Left ventricle myocardium superior (tissue), 1 donor: ENCODE measurements at regions not wholly inside any gene's neighbourhood (a gene's known extent, or its start where the extent isn't known, plus 50 kb on each side); places are given as distances from the start of the nearest gene placed in this dataset.
"Not testable (repeated sequence)": the region's sequence is repeated elsewhere in the genome, so short reads cannot be mapped to it uniquely, and the experiment has no call there.

ENCODE experiments used
- ATAC-seq: fragments of 200-7000 bp; cut with Tn5 transposase; one replicate; pipeline ENCODE4 v1.9.1; 2020; ENCODE audit warnings: mild to moderate bottlenecking, moderate library complexity
- DNase-seq: peaks from one replicate; pipeline ENCODE4 v3.0.0-alpha.2; 2020
- intact Hi-C: fragments of 100-400 bp; cut with micrococcal nuclease; formaldehyde crosslinking; loops from one replicate; pipeline ENCODE4 v1.11.0; 2022
- donor health status: DM: no; HTN: yes; CAD: no; lungs with severe emphysema.

- ATAC-seq (no peak), DNase-seq (no peak)
- intact Hi-C loops = no loop called here
Measured at GRCh38 chr3:173342679-173343078, 54.9 kb upstream of the NLGN1 start.

GRCh38 chr3:173340626-173341025, 56.9 kb upstream of the NLGN1 start:
- no peak for ATAC-seq
- DNase-seq = no peak
- intact Hi-C loops = no loop called here

DNA sequence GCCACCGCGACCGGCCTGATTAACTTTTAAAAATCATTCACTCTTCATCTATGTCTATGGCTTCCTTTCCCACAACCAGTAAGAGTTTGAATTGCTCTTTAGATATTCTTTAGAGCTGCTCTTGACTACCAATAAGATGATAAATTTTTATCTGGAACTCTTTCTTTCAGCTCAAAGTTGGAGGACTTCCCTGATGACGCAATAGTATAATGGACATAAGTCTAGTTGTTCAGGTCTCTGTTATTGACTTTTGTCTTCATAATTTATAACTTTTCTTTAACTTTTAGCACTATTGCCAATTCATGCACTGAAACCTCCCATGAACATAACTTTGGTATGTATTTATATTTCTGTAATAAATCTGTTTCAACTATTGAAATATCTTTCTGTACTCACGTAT, 61.3 kb upstream of the NLGN1 start:
- no peak for DNase-seq
- no peak for ATAC-seq
- intact Hi-C loops = no loop called here

DNA sequence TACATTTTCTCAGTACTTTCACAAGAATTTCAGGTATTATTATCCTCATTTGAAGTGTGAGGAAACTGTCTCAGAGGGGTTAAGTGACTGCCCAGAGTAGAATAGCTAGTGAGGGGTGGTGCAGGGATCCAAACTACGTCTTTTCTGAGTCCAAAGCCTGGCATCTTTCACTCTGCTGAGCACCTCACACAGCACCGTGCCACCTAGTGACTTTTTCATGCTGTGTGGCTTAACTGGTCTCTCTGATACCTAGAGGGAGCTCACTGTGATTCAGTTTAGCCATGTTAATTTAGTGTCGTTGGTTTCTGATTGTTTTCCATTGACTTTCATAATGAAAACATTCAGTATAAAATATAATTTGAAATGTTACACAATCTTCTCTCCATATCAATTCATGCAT, 91.4 kb upstream of the NLGN1 start:
- DNase-seq = no peak
- ATAC-seq = no peak
- intact Hi-C loops = no loop called here

DNA sequence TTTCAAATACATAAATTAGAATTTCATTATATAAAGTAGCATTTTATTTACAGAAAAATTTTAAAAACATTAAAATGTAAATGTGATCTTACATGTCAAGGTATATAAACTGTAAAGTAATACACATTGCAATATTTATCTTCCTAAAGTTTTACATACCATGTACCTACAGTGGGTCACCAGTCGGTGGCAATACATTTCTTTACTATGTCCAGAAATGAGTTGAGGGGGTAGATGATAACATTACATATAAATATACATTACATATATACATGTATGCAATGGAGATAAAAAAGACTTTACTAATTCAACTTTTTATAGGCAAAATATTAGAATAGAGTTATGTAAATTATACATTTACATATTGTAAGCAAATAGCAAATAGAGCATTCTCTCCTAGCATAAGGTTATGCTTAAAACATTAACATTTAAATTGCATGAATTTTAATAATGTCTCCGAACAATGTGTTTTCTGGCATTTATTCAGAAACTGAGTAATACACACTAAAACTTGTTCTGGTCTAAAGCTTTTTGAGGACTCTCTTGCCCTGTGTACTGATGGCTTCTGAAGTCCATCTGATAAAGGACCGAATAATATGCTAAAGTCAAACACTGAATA, 93.3 kb upstream of the NLGN1 start:
- intact Hi-C loops = no loop called here
- ATAC-seq (no peak), DNase-seq (no peak)

- DNase-seq = no peak
- intact Hi-C loops = no loop called here
Measured at GRCh38 chr3:173301647-173302046, 95.9 kb upstream of the NLGN1 start.

GRCh38 chr3:173289072-173289471, 108.5 kb upstream of the NLGN1 start:
- ATAC-seq (no peak), DNase-seq (no peak)
- intact Hi-C loops = no loop called here

More at GRCh38 chr3:173301647-173302046, 95.9 kb upstream of the NLGN1 start:
- no peak for ATAC-seq

GRCh38 chr3:173287361-173287760, 110.2 kb upstream of the NLGN1 start:
- intact Hi-C loops = no loop called here
- no peak for ATAC-seq
- DNase-seq = no peak

DNA sequence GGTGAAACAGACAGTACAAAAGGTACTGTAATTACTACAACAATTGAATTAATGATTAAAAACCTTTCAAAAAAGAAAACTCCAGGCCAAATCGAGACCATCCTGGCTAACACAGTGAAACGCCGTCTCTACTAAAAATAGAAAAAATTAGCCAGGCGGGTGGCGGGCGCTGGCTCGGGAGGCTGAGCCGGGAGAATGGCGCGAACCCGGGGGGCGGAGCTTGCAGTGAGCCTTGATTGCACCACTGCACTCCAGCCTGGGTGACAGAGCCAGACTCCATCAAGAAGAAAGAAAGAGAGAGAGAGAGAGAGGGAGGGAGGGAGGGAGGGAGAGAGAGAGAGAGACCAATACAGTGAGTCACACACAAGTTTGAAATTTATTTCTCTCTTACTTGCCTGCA, 111.0 kb upstream of the NLGN1 start:
- ATAC-seq, intact Hi-C loops, DNase-seq: not testable (repeated sequence)

GRCh38 chr3:173284301-173284700, 113.2 kb upstream of the NLGN1 start:
- DNase-seq (no peak), ATAC-seq (no peak)
- intact Hi-C loops = no loop called here

DNA sequence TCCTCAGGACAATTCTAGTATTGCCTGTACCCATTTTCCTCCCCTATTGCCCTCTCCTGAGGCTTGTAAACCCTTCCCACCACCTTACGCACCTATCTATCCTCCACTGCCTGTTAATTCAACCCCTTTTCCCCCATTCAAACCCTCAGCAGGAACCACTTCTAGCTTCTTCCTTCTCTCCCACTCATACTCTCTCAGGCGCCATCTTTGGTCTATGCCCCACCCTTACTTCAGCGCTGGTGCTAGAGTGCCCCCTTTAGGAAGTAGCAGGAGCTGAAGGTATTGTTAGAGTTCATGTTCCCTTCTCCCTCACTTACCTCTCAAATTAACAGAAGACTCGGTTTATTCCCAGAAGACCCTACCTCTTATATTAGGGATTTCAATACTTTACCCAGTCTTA, 121.8 kb upstream of the NLGN1 start:
- intact Hi-C loops = no loop called here
- no peak for DNase-seq
- no peak for ATAC-seq

- no peak for ATAC-seq
- intact Hi-C loops = no loop called here
Measured at GRCh38 chr3:173273838-173274237, 123.7 kb upstream of the NLGN1 start.

GRCh38 chr3:173268781-173269180, 127.7 kb upstream of the SPATA16 start:
- DNase-seq = no peak
- intact Hi-C loops = no loop called here
- ATAC-seq = no peak

More at GRCh38 chr3:173273838-173274237, 123.7 kb upstream of the NLGN1 start:
- no peak for DNase-seq

DNA sequence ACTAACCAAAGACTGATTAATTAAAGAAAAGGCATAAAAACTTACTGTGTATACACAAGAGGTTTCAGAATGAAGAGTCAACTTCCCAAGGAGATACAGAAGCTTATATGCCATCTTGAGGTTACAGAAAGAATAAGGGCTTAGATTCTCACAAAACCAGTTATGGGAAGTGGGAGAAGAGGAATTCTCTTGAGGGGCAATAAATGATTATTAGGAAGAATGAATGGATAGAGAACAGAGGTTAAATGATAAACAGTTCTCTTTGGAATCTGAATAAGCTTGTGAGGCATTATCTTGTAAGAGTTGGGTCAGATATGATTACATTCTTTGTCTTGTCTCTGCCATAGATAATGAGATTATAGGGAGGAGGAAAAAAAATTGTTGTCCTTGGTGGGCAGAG, 126.7 kb upstream of the SPATA16 start:
- DNase-seq = no peak
- intact Hi-C loops = no loop called here
- no peak for ATAC-seq

GRCh38 chr3:173266441-173266840, 125.4 kb upstream of the SPATA16 start:
- no peak for DNase-seq
- no peak for ATAC-seq

DNA sequence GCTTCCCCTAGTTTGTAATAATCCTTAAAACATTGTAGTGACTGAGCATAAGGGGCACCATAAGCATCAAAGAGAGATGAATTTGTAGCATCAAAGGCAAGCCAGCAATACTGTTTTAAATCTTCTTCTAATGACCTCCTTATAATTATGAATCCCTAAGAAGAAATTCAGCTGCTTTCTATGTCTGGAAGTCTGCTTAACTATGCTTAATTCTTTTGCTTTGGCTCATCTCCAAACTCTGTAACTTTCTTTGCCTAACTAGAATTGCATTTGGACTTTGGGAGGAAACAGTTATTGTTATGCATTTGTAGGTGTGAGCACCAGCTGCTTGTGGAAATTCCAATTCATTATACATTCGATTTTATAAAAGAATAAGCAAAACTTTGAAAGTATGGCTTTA, 117.7 kb upstream of the SPATA16 start:
- DNase-seq (no peak), ATAC-seq (no peak)
- intact Hi-C loops = no loop called here

More at GRCh38 chr3:173266441-173266840, 125.4 kb upstream of the SPATA16 start:
- intact Hi-C loops = no loop called here

DNA sequence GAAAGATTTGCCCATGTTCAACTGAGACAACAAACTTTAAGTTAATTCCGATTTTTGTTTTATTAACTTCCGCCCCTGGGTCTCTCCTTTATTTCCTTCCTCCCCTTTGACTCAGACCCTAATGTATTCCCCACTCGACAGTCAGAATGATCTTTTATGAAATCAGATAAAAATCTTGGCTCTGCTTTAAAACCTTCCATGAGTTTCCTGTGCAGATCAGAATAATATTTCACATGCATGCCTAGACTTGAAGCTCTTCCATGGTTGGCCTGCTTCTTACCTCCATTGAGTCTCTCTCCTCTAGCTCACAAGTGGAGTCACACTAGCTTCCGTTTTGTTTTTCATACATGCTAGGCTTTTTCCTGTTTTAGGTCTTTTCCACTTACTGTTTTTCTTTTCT, 116.8 kb upstream of the SPATA16 start:
- intact Hi-C loops = no loop called here
- DNase-seq (no peak), ATAC-seq (no peak)

GRCh38 chr3:173255555-173255954, 114.5 kb upstream of the SPATA16 start:
- intact Hi-C loops = no loop called here
- no peak for DNase-seq

GRCh38 chr3:173253471-173253870, 112.4 kb upstream of the SPATA16 start:
- intact Hi-C loops = no loop called here
- DNase-seq = no peak
- no peak for ATAC-seq

More at GRCh38 chr3:173255555-173255954, 114.5 kb upstream of the SPATA16 start:
- ATAC-seq = no peak

DNA sequence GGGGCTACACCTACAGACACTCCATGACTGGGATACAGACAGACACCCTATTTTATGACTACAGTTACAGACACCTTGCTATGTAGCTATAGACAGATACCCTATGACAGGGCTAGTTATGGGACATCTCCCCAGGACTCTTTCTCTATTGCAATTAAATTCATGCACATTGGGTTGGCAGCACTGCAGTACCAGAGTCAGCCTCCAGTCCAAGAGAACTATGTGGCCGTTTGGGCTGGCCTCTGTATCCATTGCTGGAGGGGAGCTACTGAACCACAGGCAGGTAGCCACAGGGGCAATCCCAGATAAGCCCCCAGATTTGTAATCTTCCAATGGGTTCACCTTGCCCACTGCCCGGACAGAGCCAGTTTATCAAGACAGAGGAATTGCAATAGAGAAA, 108.4 kb upstream of the SPATA16 start:
- intact Hi-C loops = no loop called here
- ATAC-seq = no peak
- DNase-seq = no peak

DNA sequence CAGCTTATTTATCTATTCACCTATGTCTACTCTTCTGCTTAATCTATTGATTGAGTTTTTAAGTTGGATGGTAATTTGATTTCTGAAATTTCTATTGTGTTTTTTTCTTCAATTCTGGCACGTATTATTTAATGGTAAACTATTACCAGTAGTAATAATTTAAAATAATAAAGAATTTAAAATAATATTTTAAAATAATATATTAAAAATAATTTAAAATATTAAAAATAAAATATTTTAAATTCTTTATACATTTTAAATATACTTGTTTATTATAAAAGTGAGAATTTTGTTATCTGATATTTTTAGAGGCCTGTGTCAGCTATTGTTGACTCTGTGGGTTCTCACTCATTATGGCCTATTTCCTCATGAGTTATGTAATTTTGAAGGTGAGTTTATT, 100.7 kb upstream of the SPATA16 start:
- ATAC-seq (no peak), DNase-seq (no peak)
- intact Hi-C loops = no loop called here

DNA sequence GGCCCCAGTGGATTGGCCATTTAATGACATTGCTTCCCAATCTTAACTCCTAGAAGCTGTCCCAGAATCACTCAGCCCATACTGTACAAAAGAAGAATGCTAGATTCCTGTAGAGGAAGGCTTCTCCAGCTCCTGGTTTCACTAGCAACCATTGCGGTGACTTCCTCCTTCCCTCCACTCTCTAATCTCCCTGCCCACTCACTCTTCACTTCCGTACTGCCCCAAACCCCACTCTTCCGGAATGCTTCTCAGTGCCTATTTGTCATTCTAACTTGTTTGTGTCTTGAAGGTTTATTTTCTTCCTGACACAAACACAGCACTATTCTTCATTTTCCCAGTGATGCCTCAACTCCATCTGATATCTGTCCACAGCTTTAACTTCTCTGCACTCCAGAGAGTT, 97.1 kb upstream of the SPATA16 start:
- DNase-seq (no peak), ATAC-seq (no peak)
- intact Hi-C loops = no loop called here
